Astrocyte of the spinal cord (primary cell): ENCODE measurements at regions not wholly inside any gene's neighbourhood (a gene's known extent, or its start where the extent isn't known, plus 50 kb on each side); places are given as distances from the start of the nearest gene placed in this dataset.

Experiments
- DNase-seq: peaks from one replicate; pipeline ENCODE4 v3.0.0; 2011; ENCODE audit warnings: low read depth, low spot score
- H3K4me3 ChIP-seq: 2 replicates; pipeline ENCODE4 v1.5.1; 2011; ENCODE audit warnings: low read depth, mild to moderate bottlenecking, low read length, moderate library complexity
- in situ Hi-C: cut with HindIII; loops from 2 replicates; pipeline ENCODE4 v1.10.0; 2017; ENCODE audit warnings: low sequenced_read_pairs
- TF ChIP-seq, protein P1 (sequence below): IDR thresholded peaks from 2 replicates; pipeline ENCODE4 v1.5.1; 2012; ENCODE audit warnings: low read depth, mild to moderate bottlenecking, low read length, inconsistent platforms

DNA sequence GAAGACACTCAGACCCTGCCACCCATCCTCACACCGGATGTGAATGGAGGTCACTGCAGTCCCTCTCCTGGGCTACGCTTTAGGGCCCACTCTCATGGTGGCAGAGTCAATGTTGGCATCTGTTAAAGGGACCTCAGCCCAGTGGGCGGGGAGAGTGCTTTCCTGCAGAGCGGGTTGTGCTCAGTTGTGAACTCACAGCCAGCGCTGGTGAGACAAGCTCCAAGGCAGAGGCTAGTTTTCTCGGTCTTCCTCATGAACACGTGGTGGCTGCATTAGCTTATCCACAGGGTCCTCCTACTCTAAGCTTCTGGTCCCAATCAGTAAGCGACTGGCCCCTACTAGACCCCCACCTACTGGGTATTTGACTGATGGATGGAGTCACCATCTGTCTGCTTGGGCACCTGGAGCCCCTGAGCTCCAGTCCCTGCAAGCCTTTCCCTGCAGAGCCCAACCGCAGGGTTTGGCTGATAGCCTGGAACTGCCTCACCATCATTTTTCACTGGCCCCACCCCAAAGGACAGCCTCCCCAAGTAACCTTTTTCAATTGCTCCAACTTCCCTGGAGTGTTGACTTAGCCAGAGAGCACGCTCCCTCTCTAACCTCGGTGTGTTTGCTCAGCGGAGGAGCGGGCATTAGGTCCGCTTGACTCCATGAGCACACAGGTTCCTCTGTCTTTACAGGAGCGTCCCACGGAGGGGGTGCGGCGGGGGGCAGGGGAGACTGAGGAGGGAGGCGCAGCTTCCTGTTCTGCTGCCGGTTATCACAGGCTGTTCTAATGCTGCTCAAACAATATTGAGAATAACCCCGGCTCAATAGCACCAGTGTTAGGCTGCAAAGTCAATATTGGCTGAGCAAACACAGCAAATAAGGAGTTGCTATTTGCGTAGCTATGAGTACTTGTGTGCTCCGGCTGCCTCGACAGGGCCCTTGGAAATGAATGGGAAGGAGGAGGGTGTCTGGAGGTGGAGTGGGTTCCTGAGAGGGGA, 141.7 kb downstream of the RPLP1 start:
- peak; percentile 93 for DNase-seq
- in situ Hi-C loops: no loop called here
- H3K4me3 ChIP-seq: no peak overlapping the region
- TF ChIP-seq, protein P1, sequence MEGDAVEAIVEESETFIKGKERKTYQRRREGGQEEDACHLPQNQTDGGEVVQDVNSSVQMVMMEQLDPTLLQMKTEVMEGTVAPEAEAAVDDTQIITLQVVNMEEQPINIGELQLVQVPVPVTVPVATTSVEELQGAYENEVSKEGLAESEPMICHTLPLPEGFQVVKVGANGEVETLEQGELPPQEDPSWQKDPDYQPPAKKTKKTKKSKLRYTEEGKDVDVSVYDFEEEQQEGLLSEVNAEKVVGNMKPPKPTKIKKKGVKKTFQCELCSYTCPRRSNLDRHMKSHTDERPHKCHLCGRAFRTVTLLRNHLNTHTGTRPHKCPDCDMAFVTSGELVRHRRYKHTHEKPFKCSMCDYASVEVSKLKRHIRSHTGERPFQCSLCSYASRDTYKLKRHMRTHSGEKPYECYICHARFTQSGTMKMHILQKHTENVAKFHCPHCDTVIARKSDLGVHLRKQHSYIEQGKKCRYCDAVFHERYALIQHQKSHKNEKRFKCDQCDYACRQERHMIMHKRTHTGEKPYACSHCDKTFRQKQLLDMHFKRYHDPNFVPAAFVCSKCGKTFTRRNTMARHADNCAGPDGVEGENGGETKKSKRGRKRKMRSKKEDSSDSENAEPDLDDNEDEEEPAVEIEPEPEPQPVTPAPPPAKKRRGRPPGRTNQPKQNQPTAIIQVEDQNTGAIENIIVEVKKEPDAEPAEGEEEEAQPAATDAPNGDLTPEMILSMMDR: no peak

DNA sequence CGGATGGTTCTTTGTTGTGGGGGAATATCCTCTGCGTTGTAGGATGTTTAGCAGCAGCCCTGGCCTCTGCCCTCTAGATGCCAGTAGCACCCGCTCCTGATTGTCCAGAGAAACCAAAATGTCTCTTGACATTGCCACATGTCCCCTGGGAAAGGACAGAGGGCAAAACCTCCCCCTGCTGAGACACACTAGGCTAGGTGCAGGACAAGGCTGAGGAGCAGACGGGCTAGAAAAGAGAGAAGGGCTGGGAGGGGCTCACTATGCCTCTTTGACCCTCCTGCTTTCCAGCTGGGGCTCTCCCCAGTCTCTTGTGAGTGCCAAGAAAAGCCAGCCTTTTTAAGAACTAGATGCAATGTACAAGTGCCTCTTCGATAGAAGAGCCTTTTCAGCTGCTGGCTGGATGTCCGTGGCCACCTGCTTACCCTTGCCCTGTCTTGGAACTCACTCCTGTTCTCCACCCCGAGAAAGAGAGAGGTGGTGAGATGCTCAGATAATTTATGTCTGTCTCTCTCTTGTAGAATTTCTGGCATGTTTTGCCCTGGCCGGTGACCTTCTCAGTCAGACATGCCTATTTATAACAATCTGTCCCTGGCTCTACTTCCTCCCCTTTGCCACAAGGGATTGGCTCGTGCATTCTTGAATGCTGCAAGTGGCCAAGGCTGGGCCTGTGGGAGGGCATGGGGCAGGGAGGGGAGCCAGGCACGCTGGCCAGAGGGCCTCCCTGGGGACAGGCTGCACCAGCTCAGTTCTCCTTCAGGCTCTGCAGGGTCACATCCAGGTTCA, 142.6 kb downstream of the RPLP1 start:
- TF ChIP-seq, protein P1: no peak
- DNase-seq: peak; percentile 24
- H3K4me3 ChIP-seq: no peak overlapping the region
- in situ Hi-C loops: no loop called here

DNA sequence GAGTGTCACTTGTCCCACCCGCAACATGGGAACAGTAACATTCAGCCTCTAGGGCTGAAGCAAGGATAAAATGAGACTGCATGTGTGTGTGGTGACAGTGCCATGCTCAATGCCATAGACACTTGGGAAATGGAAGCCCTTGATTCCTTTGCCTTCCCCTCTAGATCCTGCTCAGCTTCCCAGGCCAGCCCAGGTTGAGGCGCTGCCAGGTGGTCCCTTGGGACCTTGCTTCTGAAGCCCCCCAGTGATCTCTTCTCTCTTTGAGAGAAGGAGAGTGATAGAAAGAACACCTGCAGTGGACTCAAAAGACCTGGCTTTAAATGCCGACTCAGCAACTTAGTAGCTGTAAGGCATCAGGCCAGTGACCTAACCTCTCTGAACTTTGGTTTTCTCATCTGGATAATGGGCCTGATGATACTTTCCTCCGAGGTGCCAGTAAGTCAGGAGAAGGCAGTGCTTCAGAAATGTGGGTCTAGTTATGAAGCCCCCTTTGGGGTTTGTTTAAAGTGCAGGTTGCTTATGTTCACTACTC, 144.5 kb downstream of the RPLP1 start:
- in situ Hi-C loops: no loop called here
- H3K4me3 ChIP-seq: no peak overlapping the region
- TF ChIP-seq, protein P1: no peak
- DNase-seq: no peak

DNA sequence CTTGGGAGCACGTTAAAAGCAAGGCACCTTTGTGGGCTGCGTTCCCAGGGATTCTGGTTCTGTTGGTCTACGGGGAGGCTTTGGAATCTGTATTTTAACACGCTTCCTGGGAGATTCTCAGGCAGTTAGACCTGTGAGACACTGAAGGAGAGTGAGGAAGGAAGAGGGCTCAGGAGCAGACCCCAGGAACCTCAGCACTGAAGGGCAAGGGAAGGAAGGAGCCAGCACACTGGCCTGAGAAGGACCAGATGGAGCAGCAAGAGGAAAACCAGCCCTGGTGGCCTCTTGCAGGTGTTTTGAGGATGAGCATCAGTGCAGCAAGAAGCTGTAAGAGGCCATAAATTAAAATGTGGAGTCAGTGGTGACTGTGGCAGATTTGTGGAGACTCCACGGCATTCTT, 146.7 kb downstream of the RPLP1 start:
- DNase-seq: no peak
- TF ChIP-seq, protein P1: no peak
- in situ Hi-C loops: no loop called here
- no peak overlapping the region for H3K4me3 ChIP-seq

DNA sequence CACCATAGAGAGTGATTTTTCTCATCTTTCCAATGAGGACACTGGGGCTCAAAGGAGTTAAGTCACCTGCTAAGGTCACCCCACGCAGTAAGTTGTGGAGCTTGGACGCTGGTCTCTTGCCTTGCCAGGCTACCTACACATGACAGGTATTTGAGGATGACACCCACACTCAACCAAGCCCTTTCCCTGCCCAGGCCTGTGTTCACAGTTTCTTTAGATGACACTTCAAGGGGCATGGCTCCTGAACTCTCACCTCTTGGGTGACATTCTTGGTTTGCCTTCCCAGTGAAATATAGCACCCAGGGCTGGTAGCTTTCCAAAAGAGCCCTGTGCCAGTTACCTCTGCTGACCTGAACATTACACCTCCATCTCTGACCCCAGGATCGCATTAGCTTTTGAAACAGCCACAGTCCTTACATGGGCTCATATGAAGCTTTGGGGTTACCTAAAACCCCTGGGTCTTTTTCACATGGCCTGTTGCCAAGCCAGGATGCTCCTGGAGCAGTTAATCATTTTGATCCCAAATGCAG, 148.0 kb downstream of the RPLP1 start:
- no peak for DNase-seq
- TF ChIP-seq, protein P1: no peak
- in situ Hi-C loops: no loop called here
- H3K4me3 ChIP-seq: no peak overlapping the region
